Body of pancreas (tissue), 4 donors: ENCODE measurements at regions not wholly inside any gene's neighbourhood (a gene's known extent, or its start where the extent isn't known, plus 50 kb on each side); places are given as distances from the start of the nearest gene placed in this dataset.

ENCODE experiments used
- ATAC-seq: fragments of 150-250 bp; one replicate; pipeline ENCODE4 v1.9.1; 2016
- DNase-seq, 4 donors: peaks; one replicate each; pipeline ENCODE4 v3.0.0-alpha.2; 2019
- H3K27ac ChIP-seq, 4 donors: fragments of 200-600 bp; sonication (generic); 1 replicate in 3 of 4; 2 replicates in 1 of 4; pipeline versions ENCODE4 v1.5.1 to v1.6.1; 2016 to 2019; ENCODE audit warnings: mild to moderate bottlenecking in 1 of 4, mixed read lengths in 1 of 4, moderate library complexity in 1 of 4
- H3K27me3 ChIP-seq, 2 donors: fragments of 200-600 bp; sonication (generic); one replicate each; pipeline ENCODE4 v1.6.0; 2016; ENCODE audit warnings: mild to moderate bottlenecking in 1 of 2
- H3K36me3 ChIP-seq, 2 donors: fragments of 200-600 bp; sonication (generic); replicated peaks in 1 of 2; 2 replicates each; pipeline ENCODE4 v1.5.1; 2016; ENCODE audit warnings: low read depth in 2 of 2; ENCODE audit not compliant: insufficient read depth in 1 of 2
- H3K4me1 ChIP-seq: fragments of 200-600 bp; sonication (generic); one replicate; pipeline ENCODE4 v1.6.0; 2016
- H3K4me3 ChIP-seq, 2 donors: fragments of 200-600 bp; sonication (generic); 1 replicate in 1 of 2; 2 replicates in 1 of 2; pipeline ENCODE4 v1.5.1; 2016 to 2019
- H3K9me3 ChIP-seq, 3 donors: fragments of 200-600 bp; sonication (generic); 1 replicate in 2 of 3; 2 replicates in 1 of 3; pipeline ENCODE4 v1.5.1; 2016
- POLR2A ChIP-seq, 3 donors: fragments of 450-650 bp; IDR thresholded peaks; one replicate each; pipeline ENCODE4 v1.6.1; 2016; ENCODE audit warnings: antibody characterized with exemption in 3 of 3, mild to moderate bottlenecking in 2 of 3
- WGBS, 2 donors: methylation state at CpG; one replicate each; pipeline ENCODE4 v1.1.5; 2017; 5-methylcytosine and 5-hydroxymethylcytosine counted together
- intact Hi-C: fragments of 100-400 bp; cut with DNase I; formaldehyde crosslinking; loops from one replicate; pipeline ENCODE4 v1.15.1; 2023
- TF ChIP-seq, protein P1 (sequence below), 7 experiments: fragments of 450-650 bp in 4 of 7; fragments of 200-600 bp in 3 of 7; sonication (generic) in 3 of 7; IDR thresholded peaks; one replicate each; pipeline ENCODE4 v1.5.1; 2016 to 2019; ENCODE audit warnings: antibody characterized with exemption in 7 of 7

- Histone ChIP-seq H3K36me3 (no peaks in the 10 kb centered on the region), H3K4me3 (no peak overlapping the region), H3K4me1 (no peaks in the 10 kb centered on the region), H3K9me3 (no peaks in the 10 kb centered on the region), H3K27ac (no peak overlapping the region), H3K27me3 (no peaks in the 10 kb centered on the region)
- DNase-seq = no peak
- intact Hi-C loops = no loop called here
- TF ChIP-seq, protein P1, sequence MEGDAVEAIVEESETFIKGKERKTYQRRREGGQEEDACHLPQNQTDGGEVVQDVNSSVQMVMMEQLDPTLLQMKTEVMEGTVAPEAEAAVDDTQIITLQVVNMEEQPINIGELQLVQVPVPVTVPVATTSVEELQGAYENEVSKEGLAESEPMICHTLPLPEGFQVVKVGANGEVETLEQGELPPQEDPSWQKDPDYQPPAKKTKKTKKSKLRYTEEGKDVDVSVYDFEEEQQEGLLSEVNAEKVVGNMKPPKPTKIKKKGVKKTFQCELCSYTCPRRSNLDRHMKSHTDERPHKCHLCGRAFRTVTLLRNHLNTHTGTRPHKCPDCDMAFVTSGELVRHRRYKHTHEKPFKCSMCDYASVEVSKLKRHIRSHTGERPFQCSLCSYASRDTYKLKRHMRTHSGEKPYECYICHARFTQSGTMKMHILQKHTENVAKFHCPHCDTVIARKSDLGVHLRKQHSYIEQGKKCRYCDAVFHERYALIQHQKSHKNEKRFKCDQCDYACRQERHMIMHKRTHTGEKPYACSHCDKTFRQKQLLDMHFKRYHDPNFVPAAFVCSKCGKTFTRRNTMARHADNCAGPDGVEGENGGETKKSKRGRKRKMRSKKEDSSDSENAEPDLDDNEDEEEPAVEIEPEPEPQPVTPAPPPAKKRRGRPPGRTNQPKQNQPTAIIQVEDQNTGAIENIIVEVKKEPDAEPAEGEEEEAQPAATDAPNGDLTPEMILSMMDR (IDR thresholded peaks at IDR 0.05) = no peak
- no peak for TF ChIP-seq POLR2A (IDR thresholded peaks at IDR 0.05)
- ATAC-seq = no peak
- WGBS, 2 donors = 54 to 70% methylated on average over 5 of the region's 5 CpGs
Measured at GRCh38 chrX:6432226-6432625, 102.7 kb downstream of the VCX3A start.

GRCh38 chrX:6407542-6407941 is 127.4 kb downstream of the VCX3A start:
- ATAC-seq (no peak), DNase-seq (no peak)
- Histone ChIP-seq H3K4me1 (no peaks in the 10 kb centered on the region), H3K9me3 (no peaks in the 10 kb centered on the region), H3K27me3 (no peaks in the 10 kb centered on the region), H3K4me3 (no peak overlapping the region), H3K36me3 (no peaks in the 10 kb centered on the region), H3K27ac (no peak overlapping the region)
- TF ChIP-seq, protein P1 (IDR thresholded peaks at IDR 0.05) = no peak
- TF ChIP-seq POLR2A (IDR thresholded peaks at IDR 0.05) = no peak
- WGBS, 2 donors = 80 to 81% methylated on average over 4 of the region's 4 CpGs
- intact Hi-C loops = no loop called here

DNA sequence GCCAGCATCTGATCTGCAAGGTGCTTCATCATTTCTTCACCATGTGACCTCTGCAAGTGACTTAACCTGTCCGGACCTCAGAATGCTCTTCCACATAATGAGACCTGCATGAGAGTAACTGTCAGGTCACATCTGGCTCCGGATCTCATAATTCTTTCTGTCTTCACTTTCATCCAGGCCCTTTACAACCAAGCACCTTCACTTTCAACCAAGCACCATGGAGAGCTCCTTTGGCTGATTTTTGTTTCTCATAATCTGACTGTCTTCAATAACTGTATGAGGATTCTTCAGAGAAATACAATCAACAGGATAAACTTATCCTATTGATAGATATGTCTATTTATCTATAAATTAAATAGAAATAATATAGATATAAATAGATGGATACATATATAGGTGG is 148.1 kb downstream of the VCX3A start:
- DNase-seq (no peak), ATAC-seq (no peak)
- WGBS, 2 donors = 56 to 78% methylated on average over 2 of the region's 2 CpGs
- no peak overlapping the region for H3K27ac ChIP-seq
- H3K36me3 ChIP-seq = no peaks in the 10 kb centered on the region
- intact Hi-C loops = no loop called here
- H3K27me3 ChIP-seq = no peaks in the 10 kb centered on the region
- H3K4me3 ChIP-seq = no peak overlapping the region
- peaks cover 11% of the 10 kb centered on the region for H3K4me1 ChIP-seq
- TF ChIP-seq POLR2A (IDR thresholded peaks at IDR 0.05) = no peak
- TF ChIP-seq, protein P1 (IDR thresholded peaks at IDR 0.05) = no peak
- no peaks in the 10 kb centered on the region for H3K9me3 ChIP-seq

DNA sequence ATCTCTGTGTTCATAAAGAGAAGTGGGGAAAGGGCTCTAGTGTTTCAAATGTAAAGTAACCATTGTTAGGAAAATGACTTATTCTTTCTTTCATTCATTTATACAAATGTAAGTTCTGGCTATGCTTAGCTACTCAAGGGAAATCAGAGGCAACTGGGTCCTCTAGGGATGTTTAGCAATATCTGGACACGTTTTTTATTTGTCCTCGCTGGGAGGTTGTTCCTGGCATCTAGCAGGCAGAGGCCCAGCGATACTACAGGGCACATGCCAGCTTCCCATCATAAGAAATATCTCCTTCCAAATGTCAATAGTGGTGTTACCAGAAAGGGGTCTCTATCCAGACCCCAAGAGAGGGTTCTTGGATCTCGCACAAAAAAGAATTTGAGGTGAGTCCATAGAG is 150.0 kb downstream of the VCX3A start:
- DNase-seq = no peak
- Histone ChIP-seq H3K4me3 (no peak overlapping the region), H3K36me3 (no peaks in the 10 kb centered on the region), H3K27ac (no peak overlapping the region), H3K4me1 (peaks cover 13% of the 10 kb centered on the region), H3K9me3 (no peaks in the 10 kb centered on the region), H3K27me3 (no peaks in the 10 kb centered on the region)
- intact Hi-C loops = no loop called here
- 39 to 52% methylated on average over 4 of the region's 4 CpGs for WGBS, 2 donors
- no peak for ATAC-seq
- TF ChIP-seq, protein P1 (IDR thresholded peaks at IDR 0.05) = no peak
- no peak for TF ChIP-seq POLR2A (IDR thresholded peaks at IDR 0.05)

DNA sequence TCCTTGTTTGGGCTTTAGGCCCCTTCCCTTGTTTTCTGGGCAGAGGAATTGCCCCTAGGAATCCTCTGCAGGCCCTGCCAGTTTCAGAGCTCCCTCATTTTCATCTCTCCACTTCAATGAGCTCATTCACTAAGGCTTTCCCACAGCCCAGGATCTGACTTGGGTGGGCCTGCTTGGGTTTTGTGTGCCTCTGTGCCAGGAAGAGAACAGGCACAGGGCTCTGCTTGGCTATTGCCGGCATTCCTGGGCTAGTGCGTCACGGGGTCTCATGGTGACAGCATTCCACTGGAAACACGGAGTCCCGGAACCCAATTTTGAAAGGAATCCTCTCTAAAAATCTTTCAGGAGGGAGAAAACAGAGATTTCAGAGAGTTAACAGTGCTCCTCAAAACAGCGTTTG is 150.5 kb downstream of the VCX3A start:
- Histone ChIP-seq H3K4me1 (peaks cover 13% of the 10 kb centered on the region), H3K36me3 (no peaks in the 10 kb centered on the region), H3K27ac (no peak overlapping the region), H3K27me3 (no peaks in the 10 kb centered on the region), H3K4me3 (no peak overlapping the region), H3K9me3 (no peaks in the 10 kb centered on the region)
- TF ChIP-seq, protein P1 (IDR thresholded peaks at IDR 0.05) = no peak
- TF ChIP-seq POLR2A (IDR thresholded peaks at IDR 0.05) = no peak
- ATAC-seq (no peak), DNase-seq (no peak)
- 71 to 79% methylated on average over 6 of the region's 6 CpGs for WGBS, 2 donors
- intact Hi-C loops = no loop called here
